AG04450 (cell line): ENCODE measurements at regions not wholly inside any gene's neighbourhood (a gene's known extent, or its start where the extent isn't known, plus 50 kb on each side); places are given as distances from the start of the nearest gene placed in this dataset.

ENCODE experiments used
- CTCF ChIA-PET: fragments of 300-600, 350-600 bp; formaldehyde crosslinking; extraction: SDS; loops from one replicate; lab custom pipeline; 2022; ENCODE audit warnings: antibody characterized with exemption, inconsistent platforms; lab: Charles Lee
- POLR2A ChIA-PET: fragments of 350-600 bp; formaldehyde crosslinking; extraction: SDS; loops from one replicate; lab custom pipeline; 2021; ENCODE audit warnings: antibody characterized with exemption, inconsistent platforms; lab: Yijun Ruan, JAX
- DNase-seq: peaks from one replicate; pipeline ENCODE4 v3.0.0-alpha.2; 2011; ENCODE audit warnings: low read depth, low spot score
- H3K27ac ChIP-seq: one replicate; pipeline ENCODE4 v1.5.1; 2012; ENCODE audit warnings: low read depth, low read length, control low read depth
- H3K27me3 ChIP-seq: one replicate; pipeline ENCODE4 v1.6.0; 2012; ENCODE audit warnings: low read length; ENCODE audit not compliant: control insufficient read depth, insufficient read depth
- H3K4me3 ChIP-seq: 2 replicates; pipeline ENCODE4 v1.5.1; 2011; ENCODE audit warnings: mild to moderate bottlenecking, low read depth, low read length, control low read depth
- H3K9me3 ChIP-seq: 2 replicates; pipeline ENCODE4 v1.5.1; 2012; ENCODE audit warnings: low read length; ENCODE audit not compliant: control insufficient read depth, insufficient read depth
- TF ChIP-seq, protein P1 (sequence below): IDR thresholded peaks from 2 replicates; pipeline ENCODE4 v1.5.1; 2011; ENCODE audit warnings: low read depth, low read length, control low read depth, inconsistent platforms

DNA sequence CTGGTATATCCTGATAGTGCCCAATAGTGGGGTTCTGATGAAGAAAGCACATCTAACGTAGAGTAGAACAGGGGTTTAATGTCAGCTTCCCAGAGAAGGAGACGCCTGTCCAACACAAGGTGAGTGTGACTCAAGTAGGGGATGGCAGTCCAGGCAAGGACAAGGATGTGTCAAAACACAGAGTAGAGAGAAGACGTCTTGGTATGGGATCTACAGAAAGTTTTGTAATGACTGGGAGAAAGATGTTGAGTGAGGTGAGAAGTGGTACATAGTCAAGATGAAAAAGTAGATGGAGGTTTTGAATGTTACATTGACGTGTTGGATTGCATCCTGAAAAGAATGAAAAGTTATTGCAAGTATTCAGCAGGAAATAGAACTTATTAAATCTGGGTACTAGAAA lies 124.4 kb downstream of the TMA16 start:
- no peaks in the 10 kb centered on the region for H3K9me3 ChIP-seq
- no peaks in the 10 kb centered on the region for H3K27me3 ChIP-seq
- TF ChIP-seq, protein P1, sequence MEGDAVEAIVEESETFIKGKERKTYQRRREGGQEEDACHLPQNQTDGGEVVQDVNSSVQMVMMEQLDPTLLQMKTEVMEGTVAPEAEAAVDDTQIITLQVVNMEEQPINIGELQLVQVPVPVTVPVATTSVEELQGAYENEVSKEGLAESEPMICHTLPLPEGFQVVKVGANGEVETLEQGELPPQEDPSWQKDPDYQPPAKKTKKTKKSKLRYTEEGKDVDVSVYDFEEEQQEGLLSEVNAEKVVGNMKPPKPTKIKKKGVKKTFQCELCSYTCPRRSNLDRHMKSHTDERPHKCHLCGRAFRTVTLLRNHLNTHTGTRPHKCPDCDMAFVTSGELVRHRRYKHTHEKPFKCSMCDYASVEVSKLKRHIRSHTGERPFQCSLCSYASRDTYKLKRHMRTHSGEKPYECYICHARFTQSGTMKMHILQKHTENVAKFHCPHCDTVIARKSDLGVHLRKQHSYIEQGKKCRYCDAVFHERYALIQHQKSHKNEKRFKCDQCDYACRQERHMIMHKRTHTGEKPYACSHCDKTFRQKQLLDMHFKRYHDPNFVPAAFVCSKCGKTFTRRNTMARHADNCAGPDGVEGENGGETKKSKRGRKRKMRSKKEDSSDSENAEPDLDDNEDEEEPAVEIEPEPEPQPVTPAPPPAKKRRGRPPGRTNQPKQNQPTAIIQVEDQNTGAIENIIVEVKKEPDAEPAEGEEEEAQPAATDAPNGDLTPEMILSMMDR: no peak
- DNase-seq: no peak
- H3K4me3 ChIP-seq: no peak overlapping the region
- ChIA-PET POLR2A (no interaction called here), CTCF (no interaction called here)
- no peak overlapping the region for H3K27ac ChIP-seq

DNA sequence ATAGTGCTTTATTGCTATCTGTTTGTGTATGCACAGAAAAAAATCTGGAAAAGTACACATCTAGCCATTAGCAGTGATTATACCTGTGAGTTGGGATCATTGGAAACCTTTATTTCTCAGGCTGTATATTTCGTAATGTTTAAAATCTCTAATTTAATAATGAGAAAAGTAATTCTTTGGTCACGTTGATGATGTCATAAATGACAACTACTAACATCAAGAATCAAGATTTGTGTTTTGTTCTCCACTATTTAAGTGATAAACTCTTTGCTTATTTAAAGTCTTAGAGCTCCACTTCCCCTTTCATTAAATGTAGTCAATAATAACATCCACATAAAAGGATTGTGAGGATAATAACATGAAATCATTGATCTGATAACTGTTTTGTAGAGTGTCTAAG lies 126.2 kb downstream of the TMA16 start:
- Histone ChIP-seq H3K4me3 (no peak overlapping the region), H3K27me3 (no peaks in the 10 kb centered on the region), H3K9me3 (no peaks in the 10 kb centered on the region), H3K27ac (no peak overlapping the region)
- ChIA-PET CTCF (no interaction called here), POLR2A (no interaction called here)
- TF ChIP-seq, protein P1: no peak
- DNase-seq: no peak

GRCh38 chr4:163621821-163622220 lies 127.3 kb downstream of the TMA16 start:
- Histone ChIP-seq H3K27ac (no peak overlapping the region), H3K9me3 (no peaks in the 10 kb centered on the region), H3K27me3 (no peaks in the 10 kb centered on the region), H3K4me3 (no peak overlapping the region)
- TF ChIP-seq, protein P1: no peak
- no peak for DNase-seq
- CTCF ChIA-PET: no interaction called here
- POLR2A ChIA-PET: no interaction called here

DNA sequence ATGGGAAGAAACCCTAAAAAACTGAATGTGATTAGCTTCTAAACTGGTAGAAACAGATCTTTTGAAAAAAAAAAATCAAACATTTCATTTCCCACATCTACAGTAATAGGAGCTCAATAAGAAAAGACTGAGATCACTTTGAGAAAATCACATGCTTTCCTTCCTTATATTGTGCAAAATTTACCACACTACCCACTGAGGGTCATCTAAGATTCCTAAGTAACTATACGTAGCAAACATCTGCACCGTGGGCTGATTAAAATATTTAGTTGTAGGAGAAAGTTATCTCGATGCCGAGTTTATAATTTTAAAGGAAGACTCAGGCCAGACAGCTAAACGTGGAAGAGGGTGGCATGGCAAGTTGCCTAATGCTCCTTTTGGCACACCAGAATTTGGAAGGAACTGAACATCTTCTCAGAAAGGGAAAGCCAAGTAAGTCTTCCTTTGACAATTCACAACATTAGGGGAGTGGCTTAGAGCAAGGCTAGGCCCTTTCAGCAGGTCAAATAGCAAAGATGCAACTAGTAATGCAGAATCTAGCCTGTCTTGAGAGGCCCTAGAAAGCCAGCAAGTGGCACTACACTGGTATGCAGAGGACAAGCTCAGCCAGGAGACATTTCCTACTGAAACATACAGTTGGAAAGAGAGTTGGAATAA lies 128.0 kb downstream of the TMA16 start:
- H3K9me3 ChIP-seq: no peaks in the 10 kb centered on the region
- CTCF ChIA-PET: no interaction called here
- TF ChIP-seq, protein P1: no peak
- DNase-seq: no peak
- no peak overlapping the region for H3K4me3 ChIP-seq
- POLR2A ChIA-PET: no interaction called here
- no peak overlapping the region for H3K27ac ChIP-seq
- no peaks in the 10 kb centered on the region for H3K27me3 ChIP-seq

- H3K9me3 ChIP-seq: no peaks in the 10 kb centered on the region
- no peak overlapping the region for H3K4me3 ChIP-seq
- H3K27me3 ChIP-seq: no peaks in the 10 kb centered on the region
- CTCF ChIA-PET: interaction anchor here (1.4 kb wide), 1 partner anchor 69 kb away, joined by 4 read pairs; no protein-coding TSS in a partner anchor
- H3K27ac ChIP-seq: no peak overlapping the region
- no peak for DNase-seq
- TF ChIP-seq, protein P1: no peak
- POLR2A ChIA-PET: no interaction called here
These were observed 129.3 kb downstream of the TMA16 start for GRCh38 chr4:163623787-163624186.
